NCI-H526 treated with DMSO at 0.1 percent for 48 hours (cell line): ENCODE measurements at regions not wholly inside any gene's neighbourhood (a gene's known extent, or its start where the extent isn't known, plus 50 kb on each side); places are given as distances from the start of the nearest gene placed in this dataset.
"Not testable (repeated sequence)": the region's sequence is repeated elsewhere in the genome, so short reads cannot be mapped to it uniquely, and the experiment has no call there.

Experiments used
- DNase-seq: peaks from one replicate; lab custom pipeline; 2025; lab: John Stamatoyannopoulos, UW

GRCh38 chr14:71240171-71240570 is 332.9 kb downstream of the PCNX1 start:
- no peak for DNase-seq

- DNase-seq: no peak
These were observed 333.7 kb downstream of the PCNX1 start for GRCh38 chr14:71240866-71241520.

DNA sequence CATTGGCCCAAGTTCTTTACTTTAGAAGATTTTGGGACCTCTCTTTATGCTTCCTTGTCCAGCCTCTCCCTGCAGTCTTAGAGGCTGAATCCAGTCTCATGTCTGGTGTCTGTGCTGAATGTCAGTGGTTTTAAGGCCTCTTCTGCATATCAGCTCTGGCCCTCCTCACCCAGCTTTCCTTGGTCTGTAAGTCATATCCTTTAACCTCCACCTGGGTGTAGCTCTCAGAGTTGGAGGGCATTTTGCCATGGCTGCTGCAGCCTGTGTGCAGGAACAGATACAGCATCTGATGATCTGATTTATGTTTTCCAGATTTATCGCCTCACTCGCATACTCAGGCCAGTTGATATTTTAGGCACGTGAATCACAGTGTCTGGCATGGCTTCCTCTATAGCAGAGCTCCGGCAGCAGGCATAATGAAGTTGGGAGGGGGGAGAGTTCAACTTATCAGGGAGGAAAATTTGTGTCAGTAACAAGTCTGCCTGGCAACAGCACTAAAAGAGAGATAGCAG is 335.0 kb downstream of the PCNX1 start:
- DNase-seq: no peak

GRCh38 chr14:71243697-71244096 is 336.4 kb downstream of the PCNX1 start:
- DNase-seq: no peak

- no peak for DNase-seq
These were observed 337.1 kb downstream of the PCNX1 start for GRCh38 chr14:71244341-71244740.

DNA sequence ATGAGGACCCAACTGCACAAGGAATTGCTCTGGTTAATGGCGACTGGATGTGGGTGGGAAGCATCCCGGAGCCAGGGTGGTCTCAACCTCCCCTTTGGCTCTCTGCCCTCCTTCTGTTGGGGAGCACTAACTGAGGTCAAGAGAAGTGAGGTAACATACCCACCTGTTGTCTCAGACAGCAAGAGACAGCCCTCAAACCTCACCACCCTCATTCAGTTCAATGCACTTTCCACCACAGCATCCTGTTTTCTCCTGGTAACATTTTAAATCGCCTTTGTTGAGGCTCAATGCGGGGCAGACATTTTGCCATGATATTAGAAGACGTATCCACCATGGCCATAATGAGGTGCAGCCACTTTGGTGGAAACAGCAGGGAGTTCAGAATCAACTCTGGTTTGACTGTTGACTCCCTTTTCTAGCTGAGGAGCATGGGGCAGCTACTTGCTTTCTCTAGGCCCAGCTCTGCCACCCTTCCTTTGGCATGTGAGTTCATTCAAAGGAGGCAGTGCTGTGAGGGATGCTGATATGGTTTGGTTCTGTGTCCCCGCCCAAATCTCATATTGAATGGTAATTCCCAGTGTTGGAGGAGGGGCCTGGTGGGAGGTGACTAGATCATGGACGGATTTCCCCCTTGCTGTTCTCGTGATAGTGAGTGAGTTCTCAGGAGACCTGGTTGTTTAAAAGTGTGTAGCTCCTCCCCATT is 338.6 kb downstream of the PCNX1 start:
- no peak for DNase-seq

- DNase-seq: no peak
These were observed 339.3 kb downstream of the PCNX1 start for GRCh38 chr14:71246539-71246938.

- no peak for DNase-seq
These were observed 339.8 kb downstream of the PCNX1 start for GRCh38 chr14:71247106-71247505.

DNA sequence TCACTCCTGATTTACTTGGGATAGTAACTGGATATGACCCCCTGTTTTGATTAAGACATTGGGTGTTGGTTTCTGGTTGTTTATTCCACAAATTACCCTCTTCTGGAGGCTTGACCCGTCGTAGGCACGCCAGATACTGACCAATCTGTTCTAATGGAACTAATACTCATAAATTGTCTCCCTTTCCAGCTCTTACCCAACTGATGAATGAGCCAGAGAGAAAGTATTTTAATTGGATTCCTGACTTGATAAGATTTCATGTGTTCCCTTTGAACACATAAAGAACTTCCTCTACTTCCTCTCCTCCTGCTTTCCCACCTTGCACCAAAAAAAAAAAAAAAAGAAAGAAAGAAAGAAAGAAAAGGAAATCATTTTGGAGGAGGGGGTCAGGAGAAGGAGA is 340.9 kb downstream of the PCNX1 start:
- DNase-seq: no peak

GRCh38 chr14:71250347-71250746 is 343.1 kb downstream of the PCNX1 start:
- DNase-seq: no peak

DNA sequence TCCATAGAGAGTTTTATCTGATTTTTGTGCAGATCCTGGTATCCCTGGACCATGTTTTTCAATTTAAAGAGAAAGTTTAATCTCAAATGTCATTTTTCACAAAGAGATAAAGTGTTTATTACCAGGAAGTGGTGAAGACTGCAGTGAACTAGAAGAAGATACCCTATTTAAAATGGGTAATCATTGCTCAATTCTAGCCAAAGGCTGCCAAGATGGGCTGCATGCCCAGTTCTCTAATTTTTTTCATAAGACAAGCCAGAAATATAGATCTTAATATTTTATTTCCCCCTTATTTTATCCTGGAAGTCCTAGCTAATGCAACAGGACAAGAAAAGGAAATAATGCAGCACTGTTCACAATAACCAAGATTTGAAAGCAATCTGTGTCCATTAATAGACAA is 343.5 kb downstream of the PCNX1 start:
- no peak for DNase-seq

DNA sequence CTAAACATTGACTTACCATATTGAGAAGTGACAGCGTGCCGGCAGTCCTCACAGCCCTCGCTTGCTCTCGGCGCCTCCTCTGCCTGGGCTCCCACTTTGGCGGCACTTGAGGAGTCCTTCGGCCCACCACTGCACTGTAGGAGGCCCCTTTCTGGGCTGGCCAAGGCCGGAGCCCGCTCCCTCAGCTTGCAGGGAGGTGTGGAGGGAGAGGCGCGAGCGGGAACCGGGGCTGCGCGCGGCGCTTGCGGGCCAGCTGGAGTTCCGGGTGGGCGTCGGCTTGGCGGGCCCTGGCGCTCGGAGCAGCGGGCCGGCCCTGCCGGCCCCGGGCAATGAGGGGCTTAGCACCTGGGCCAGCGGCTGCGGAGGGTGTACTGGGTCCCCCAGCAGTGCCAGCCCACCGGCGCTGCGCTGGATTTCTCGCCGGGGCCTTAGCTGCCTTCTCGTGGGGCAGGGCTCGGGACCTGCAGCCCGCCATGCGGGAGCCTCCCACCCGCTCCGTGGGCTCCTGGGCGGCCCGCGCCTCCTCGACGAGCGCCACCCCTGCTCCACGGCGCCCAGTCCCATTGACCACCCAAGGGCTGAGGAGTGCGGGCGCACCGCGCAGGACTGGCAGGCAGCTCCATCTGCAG is 346.9 kb downstream of the PCNX1 start:
- not testable (repeated sequence) for DNase-seq

GRCh38 chr14:71261206-71261605 is 353.9 kb downstream of the PCNX1 start:
- DNase-seq: no peak

- no peak for DNase-seq
These were observed 355.2 kb downstream of the PCNX1 start for GRCh38 chr14:71262441-71262840.

- DNase-seq: no peak
These were observed 357.0 kb downstream of the PCNX1 start for GRCh38 chr14:71264260-71264659.

- no peak for DNase-seq
These were observed 359.8 kb downstream of the PCNX1 start for GRCh38 chr14:71267007-71267513.

DNA sequence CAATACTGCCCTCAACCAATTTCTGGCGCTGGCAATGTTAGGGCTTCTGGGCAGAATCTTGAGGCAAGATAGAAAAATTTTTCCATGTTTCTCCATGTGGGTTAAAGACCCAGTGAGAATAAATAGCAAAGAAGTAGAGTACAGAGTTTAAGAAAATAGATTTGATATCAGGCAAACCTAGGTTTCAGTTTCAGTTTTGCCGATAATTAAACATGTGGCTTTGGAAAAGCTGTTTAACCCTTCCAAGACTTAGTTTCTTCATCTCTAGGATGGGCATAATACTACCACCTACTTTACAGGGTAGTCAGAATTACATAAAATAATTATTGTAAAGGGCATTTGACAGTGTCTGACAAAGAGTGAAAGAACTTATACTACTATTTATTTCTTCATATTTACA is 360.4 kb downstream of the PCNX1 start:
- no peak for DNase-seq

DNA sequence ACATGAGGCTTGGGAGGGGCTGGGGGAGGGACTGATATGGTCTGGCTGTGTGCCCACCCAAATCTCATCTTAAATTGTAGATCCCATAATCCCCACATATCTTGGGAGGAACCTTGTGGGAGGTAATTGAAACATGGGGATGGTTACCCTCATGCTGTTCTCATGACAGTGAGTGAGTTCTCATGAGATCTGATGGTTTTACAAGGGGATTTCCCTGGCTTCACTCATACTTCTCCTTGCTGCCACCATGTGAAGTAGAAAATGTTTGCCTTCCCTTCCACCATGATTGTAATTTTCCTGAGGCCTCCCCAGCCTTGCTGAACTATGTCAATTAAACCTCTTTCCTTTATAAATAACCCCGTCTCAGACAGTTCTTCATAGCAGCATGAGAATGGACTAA is 362.9 kb downstream of the PCNX1 start:
- DNase-seq: no peak

DNA sequence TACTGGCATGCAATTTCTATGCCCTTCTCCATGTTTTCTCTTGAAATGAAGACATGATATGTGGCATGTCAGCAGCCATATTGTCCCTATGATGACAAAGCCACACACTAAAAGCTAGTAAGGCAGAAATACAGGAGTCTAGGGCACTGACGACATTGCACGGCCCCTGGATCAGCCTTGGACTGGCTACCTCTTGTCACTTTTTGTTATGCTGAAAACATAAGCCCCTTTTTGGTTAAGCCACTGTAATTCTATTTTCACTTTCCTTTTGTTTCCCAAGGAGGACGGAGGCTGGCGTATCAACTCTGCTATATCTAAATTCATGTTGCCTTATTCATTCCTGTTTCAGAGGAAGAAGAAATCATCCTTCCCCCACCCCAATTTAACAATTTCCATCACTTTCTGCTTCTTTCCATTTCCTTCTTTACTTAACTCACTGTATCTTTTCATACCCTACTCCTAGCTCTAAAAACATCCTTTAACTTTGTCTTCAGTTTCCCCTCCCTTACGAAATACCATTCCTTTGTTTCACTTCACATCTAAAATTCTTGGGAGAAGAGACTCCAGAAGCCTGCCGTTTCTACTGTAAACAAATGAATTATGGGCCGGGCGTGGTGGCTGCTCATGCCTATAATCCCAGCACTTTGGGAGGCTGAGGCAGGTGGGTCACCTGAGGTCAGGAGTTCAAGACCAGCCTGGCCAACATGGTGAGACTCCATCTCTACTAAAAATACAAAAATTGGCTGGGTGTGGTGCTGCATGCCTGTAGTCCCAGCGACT is 364.1 kb downstream of the PCNX1 start:
- DNase-seq: no peak

DNA sequence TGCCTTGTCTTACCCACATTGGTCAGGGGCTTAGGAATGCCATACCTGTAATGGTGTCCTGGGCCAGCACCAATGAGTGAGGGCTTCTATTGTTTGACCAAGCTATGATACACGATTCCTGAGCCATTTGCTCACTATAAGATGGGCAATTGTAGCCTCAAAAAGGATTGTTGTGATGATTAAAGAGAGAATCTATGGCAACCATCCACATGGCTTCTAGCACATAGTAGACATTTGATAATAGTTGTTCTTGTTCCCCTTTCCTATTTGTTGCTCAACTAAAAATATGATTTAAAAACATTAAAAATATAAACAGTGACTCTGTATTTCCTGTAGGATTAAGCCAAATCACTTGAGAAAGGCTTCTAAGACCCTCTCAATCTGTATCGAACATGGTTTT is 366.1 kb downstream of the PCNX1 start:
- DNase-seq: no peak

- DNase-seq: no peak
These were observed 376.8 kb downstream of the PCNX1 start for GRCh38 chr14:71284048-71284447.

DNA sequence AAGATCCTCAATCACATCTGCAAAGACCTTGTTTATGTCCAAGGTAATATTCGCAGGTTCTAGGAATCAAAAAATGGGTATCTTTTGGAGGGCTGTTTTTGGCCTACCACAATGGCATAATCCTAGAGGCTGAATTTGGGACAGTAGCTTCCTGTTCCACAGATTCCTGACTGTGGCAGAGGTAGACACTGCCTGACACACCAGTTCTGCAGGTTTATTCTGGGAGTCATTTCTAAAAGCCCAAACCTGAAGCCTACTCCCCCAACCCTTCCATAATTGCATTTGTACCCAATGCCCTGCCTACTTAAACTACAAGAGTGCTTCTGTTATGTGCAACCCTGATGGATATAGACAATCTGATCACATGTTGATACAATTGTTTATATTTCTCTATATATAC is 378.9 kb downstream of the PCNX1 start:
- no peak for DNase-seq
